GM19463 (cell line): ENCODE measurements at regions not wholly inside any gene's neighbourhood (a gene's known extent, or its start where the extent isn't known, plus 50 kb on each side); places are given as distances from the start of the nearest gene placed in this dataset.
"Not testable (repeated sequence)": the region's sequence is repeated elsewhere in the genome, so short reads cannot be mapped to it uniquely, and the experiment has no call there.

ENCODE experiments used
- ATAC-seq: cut with Tn5 transposase; IDR thresholded peaks from one replicate; pipeline ENCODE4 v1.9.1; 2021; ENCODE audit warnings: mild to moderate bottlenecking, moderate library complexity; ENCODE audit not compliant: unreplicated experiment

DNA sequence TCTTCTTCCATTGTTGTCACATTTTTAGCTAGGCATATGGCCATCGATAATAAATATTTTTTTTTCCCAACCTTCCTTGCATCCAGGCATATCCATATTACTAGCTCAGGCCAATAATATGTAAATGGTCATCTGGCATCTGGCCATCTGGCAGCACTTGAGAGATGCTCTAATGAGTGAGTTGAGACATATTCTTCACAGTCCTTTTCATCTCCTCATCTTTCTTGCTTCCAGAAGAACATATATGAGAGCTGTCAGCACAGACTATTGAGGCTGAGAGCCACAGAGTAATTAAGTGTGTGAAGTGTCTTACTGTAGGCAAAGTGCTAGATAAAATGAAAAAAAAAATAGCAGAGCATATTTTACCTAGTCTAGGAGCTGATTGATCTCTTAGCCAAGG lies 628.4 kb upstream of the TMPRSS15 start:
- ATAC-seq, result no peak

- no peak for ATAC-seq
Observed at GRCh38 chr21:19034041-19034440, 630.5 kb upstream of the TMPRSS15 start.

- no peak for ATAC-seq
Observed at GRCh38 chr21:19034560-19034959, 631.0 kb upstream of the TMPRSS15 start.

GRCh38 chr21:19045876-19046275 lies 642.3 kb upstream of the TMPRSS15 start:
- no peak for ATAC-seq

GRCh38 chr21:19048098-19048672 lies 644.6 kb upstream of the TMPRSS15 start:
- no peak for ATAC-seq

- ATAC-seq, result no peak
Observed at GRCh38 chr21:19049567-19049966, 646.0 kb upstream of the TMPRSS15 start.

DNA sequence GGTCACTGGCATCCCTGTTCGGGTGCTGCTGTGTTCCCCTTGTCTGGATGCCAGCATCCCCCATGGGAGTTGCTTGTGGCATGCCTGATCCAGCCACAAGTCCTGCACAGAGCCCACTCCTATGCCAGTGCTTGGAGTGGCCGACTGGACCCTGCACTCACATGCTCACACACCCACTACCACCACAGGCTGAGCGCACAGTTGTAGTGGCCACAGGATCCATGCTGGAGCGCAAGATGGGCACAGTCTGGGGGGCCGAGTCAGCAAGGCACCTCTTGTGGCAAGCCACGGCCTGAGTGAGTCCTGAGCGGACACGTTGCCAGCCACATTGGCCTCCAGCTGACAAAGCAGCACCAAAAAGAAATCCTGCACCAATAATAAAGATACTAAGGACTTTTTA lies 661.6 kb upstream of the TMPRSS15 start:
- no peak for ATAC-seq

DNA sequence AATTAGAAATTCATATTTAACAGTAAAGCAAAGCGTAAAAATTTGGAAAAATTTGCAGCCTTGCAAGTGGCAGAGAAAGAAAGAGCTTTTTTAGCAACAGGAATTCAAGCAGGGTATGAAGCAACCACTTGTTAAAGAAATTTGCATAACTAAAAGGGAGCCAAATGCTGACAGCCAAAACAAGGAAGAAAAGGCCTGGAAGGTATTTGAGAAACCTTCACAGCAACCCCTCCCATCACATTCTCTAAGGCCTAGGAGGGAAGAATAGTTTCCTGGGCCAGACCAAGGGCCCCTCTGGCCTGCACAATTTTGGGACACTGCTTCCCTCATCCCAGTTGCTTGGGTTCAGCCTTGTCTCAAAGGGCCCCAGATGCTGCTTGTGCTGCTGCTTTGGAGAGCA lies 672.4 kb upstream of the TMPRSS15 start:
- no peak for ATAC-seq

- no peak for ATAC-seq
Observed at GRCh38 chr21:19109694-19110093, 706.1 kb upstream of the TMPRSS15 start.

DNA sequence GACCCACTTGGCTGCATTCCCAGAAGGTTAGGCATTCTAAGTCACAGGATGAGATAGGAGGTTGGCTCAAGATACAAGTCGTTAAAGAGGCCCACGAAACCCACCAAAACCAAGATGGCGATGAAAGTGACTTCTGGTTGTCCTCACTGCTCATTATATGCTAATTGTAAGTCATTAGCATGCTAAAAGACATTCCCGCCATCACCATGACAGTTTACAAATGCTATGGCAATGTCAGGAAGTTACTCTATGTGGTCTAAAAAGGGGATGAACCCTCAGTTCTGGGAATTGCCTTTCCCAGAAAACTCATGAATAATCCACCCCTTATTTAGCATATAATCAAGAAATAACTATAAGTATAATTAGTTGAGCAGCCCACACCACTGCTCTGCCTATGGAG lies 715.7 kb upstream of the TMPRSS15 start:
- ATAC-seq, result not testable (repeated sequence)

DNA sequence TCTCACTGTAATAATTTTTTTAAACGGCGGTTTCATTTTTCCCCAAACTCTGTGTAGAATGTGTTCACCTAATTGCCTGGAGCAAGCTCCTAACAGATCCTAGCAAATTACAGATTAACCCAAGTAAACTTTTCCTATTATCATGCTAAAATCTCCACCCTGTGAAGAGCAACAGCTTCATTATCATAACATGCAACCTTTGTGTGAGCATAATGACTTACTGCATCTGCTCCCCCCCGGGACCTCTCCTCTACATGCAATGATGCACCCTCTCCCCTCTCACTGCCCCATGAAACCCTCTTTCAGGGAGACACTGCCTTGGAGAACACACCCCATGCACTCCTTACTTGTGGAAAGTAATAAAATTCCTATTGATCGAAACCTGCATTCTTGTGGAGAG lies 717.0 kb upstream of the TMPRSS15 start:
- no peak for ATAC-seq

GRCh38 chr21:19122356-19122755 lies 718.8 kb upstream of the TMPRSS15 start:
- ATAC-seq, result no peak

DNA sequence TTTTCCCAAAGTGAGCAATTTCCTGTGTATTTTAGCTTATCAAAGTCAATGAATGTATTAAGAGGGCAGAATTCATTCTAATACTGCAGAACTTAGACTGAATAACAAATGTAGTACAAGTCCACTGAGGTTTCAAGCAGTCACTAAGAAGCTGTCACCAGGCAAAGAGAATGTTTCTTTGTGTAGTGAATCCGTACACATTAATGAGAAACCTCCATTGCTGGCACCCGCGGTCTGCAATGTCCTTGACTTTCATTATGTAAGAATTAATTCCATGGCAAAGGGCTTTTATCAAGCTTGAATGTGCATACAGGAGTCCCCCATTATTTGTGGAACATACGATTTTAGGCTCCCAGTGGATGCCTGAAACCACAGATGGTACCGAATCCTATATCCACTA lies 719.5 kb upstream of the TMPRSS15 start:
- no peak for ATAC-seq

DNA sequence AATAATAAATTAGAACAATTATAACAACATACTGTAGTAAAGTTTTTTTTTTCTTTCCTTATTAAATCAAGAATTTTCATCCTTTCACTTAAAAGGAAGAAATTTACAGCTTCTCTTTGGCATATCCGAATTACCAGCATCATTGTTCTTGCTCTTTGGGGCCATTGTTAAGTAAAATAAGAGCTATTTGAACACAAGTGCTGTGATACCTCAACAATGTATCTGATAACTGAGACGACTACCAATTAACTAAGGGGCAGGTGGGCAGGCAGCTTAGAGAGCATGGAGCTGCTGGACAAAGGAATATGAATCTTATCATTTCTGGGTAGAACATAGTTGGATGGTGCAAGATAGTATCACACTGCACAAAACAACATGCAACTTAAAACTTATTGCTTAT lies 719.9 kb upstream of the TMPRSS15 start:
- ATAC-seq, result no peak

DNA sequence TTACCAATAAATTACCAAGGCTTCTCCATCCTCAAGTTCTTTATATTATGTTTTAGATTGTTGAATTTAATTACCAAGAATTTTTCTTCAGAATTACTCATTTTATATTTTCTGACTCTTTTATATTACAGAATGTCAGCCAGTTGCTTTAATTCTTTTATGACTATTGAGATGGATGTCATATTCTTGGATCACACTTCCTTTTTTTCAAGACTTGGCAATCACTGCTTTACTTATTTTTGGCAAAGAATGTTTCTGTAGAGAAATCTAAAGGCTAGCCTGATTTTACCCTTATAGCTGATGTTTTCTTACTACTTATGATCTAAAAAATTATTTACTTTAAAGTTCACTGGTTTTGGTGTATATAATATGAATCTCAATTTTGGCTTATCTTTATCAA lies 721.1 kb upstream of the TMPRSS15 start:
- ATAC-seq, result no peak

GRCh38 chr21:19130379-19131028 lies 726.9 kb upstream of the TMPRSS15 start:
- no peak for ATAC-seq

DNA sequence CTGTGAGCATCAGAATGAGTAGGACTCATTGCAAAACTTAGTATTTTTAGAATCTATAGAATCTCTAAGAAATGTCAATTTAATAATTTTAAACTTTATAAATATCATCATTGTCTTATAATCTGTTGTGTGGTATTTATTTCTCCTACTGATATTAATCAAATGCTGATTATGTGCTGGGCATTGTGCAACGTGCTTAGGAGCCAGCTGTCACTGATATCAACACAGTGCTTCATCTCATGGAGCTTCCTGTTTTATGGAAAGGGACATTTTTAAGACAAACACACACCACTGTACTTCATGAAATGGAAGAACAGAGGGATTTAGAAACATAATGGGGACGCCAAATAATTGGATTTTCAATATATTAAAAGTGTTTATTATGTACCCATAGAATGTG lies 737.9 kb upstream of the TMPRSS15 start:
- ATAC-seq, result no peak

DNA sequence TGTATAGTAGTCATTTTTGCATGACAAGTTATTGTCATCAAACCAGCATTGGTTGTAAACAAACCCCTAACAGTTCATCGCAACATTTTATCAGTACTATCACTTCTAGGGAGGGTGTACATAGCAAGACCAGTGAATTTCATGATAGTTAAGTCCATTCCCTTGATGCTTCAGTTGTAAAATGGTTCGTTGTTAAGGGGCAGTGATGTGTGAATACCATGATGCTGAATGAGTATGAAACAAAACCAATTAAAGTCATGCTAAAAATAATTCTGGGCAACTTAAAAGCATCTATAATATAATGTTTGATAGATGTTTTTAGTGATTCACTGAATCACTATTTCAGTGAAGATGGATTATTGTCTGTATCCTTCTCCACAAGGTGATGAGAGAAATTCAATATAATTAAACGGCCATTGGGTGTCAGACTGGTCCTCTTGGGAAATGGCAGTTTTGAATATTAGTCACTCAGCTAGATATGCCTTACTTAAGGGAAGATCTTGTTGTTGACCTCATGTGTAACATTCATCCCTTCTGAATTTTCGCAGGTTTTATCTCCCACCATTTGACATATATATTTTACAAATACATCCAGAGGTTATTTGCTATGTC lies 742.2 kb upstream of the TMPRSS15 start:
- ATAC-seq, result no peak

DNA sequence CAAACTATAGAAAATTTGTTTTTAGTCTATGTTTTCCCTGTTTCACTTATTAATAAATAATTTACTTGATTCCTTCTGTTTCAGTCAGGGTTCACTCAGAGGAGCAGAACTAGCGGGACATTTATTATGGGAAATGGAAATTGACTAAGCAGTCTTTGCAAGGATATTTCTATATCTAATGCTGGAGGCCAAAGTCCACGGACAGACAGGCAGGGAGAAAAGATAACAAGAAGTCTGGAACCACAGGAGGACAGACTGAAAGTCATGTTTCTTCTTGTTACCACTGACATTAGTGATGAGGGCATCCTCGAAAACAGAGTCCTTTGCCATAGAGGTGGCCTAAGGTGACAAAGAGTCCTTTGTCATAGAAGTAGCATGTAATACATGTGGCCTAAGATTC lies 744.5 kb upstream of the TMPRSS15 start:
- no peak for ATAC-seq

GRCh38 chr21:19171585-19171984 lies 768.0 kb upstream of the TMPRSS15 start:
- ATAC-seq, result no peak

GRCh38 chr21:19181604-19182140 lies 778.1 kb upstream of the TMPRSS15 start:
- no peak for ATAC-seq

DNA sequence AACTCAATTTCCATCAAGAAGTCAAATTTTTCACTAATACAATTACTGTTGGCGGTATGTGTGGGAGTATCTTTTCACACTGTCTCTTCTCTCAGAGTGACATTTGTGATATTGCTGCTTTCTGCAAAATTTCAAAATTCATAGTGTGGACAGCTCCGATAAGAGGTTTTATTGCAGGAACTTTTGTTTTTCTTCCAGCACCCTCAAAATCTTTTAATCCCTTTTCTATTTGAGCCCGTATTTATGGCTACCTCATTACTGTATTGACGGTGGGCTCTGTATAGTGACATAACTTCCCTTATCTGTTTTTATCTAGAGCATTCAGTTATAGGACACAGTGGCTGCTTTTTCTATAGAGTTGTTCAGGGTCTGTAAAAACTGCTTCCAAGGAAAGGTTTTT lies 794.4 kb upstream of the TMPRSS15 start:
- no peak for ATAC-seq
